Neural cell (in vitro differentiated cells): ENCODE measurements at regions not wholly inside any gene's neighbourhood (a gene's known extent, or its start where the extent isn't known, plus 50 kb on each side); places are given as distances from the start of the nearest gene placed in this dataset.

Source experiments
- H2AFZ ChIP-seq: fragments of 200-600, 300-800 bp; sonication (generic), shearing (Covaris generic); 2 replicates; pipeline ENCODE4 v1.6.0; 2014; ENCODE audit warnings: low read depth, mild to moderate bottlenecking, antibody characterized with exemption, low read length, moderate library complexity
- H3F3A ChIP-seq: fragments of 200-600 bp; shearing (Covaris generic); 2 replicates; pipeline ENCODE4 v1.6.1; 2016; ENCODE audit warnings: mild to moderate bottlenecking, moderate library complexity, mixed read lengths, antibody characterized with exemption, low read length; ENCODE audit not compliant: insufficient read depth, poor library complexity, severe bottlenecking
- H3K27ac ChIP-seq: fragments of 200-600, 300-800 bp; sonication (generic), shearing (Covaris generic); 2 replicates; pipeline ENCODE4 v1.5.1; 2014; ENCODE audit warnings: mild to moderate bottlenecking, low read length, moderate library complexity
- H3K27me3 ChIP-seq: fragments of 300-800, 200-600 bp; sonication (generic), shearing (Covaris generic); 2 replicates; pipeline ENCODE4 v1.6.0; 2014; ENCODE audit warnings: mild to moderate bottlenecking, low read depth, low read length, moderate library complexity; ENCODE audit not compliant: insufficient read depth
- H3K36me3 ChIP-seq: fragments of 300-800, 200-600 bp; sonication (generic), shearing (Covaris generic); 2 replicates; pipeline ENCODE4 v1.5.1; 2014; ENCODE audit warnings: mild to moderate bottlenecking, antibody characterized with exemption, low read length, moderate library complexity; ENCODE audit not compliant: insufficient read depth
- H3K4me2 ChIP-seq: fragments of 300-800, 200-600 bp; sonication (generic), shearing (Covaris generic); 2 replicates; pipeline ENCODE4 v1.6.0; 2014; ENCODE audit warnings: mild to moderate bottlenecking, low read length
- H3K4me3 ChIP-seq: fragments of 300-800, 200-600 bp; sonication (generic), shearing (Covaris generic); 2 replicates; pipeline ENCODE4 v1.5.1; 2014; ENCODE audit warnings: mild to moderate bottlenecking, low read length, moderate library complexity
- H3K79me2 ChIP-seq: fragments of 200-600 bp; shearing (Covaris generic); replicated peaks from 2 replicates; pipeline ENCODE4 v1.6.0; 2014; ENCODE audit warnings: mild to moderate bottlenecking, low read length, moderate library complexity; ENCODE audit not compliant: insufficient read depth
- H3K9ac ChIP-seq: fragments of 300-800, 200-600 bp; sonication (generic), shearing (Covaris generic); 2 replicates; pipeline ENCODE4 v1.6.1; 2016; ENCODE audit warnings: mild to moderate bottlenecking, low read length, mixed read lengths
- H3K9me2 ChIP-seq: fragments of 200-600 bp; shearing (Covaris generic); 2 replicates; pipeline ENCODE4 v1.6.1; 2016; ENCODE audit warnings: mild to moderate bottlenecking, low read length, mixed read lengths; ENCODE audit not compliant: insufficient read depth
- H3K9me3 ChIP-seq: fragments of 200-600, 300-800 bp; sonication (generic), shearing (Covaris generic); 2 replicates; pipeline ENCODE4 v1.6.1; 2016; ENCODE audit warnings: mild to moderate bottlenecking, mixed run types, low read length, moderate library complexity, mixed read lengths
- H4K20me1 ChIP-seq: fragments of 200-600 bp; shearing (Covaris generic); 2 replicates; pipeline ENCODE4 v1.6.1; 2016; ENCODE audit warnings: mild to moderate bottlenecking, mixed run types; ENCODE audit not compliant: insufficient read depth
- EP300 ChIP-seq: fragments of 450-650 bp; conservative IDR thresholded peaks from 2 replicates; pipeline ENCODE4 v1.6.1; 2014; ENCODE audit warnings: antibody characterized with exemption, mild to moderate bottlenecking, moderate library complexity; ENCODE audit not compliant: poor library complexity, severe bottlenecking
- EZH2 ChIP-seq: fragments of 200-600, 300-800 bp; shearing (Covaris generic), sonication (generic); IDR thresholded peaks from 2 replicates; pipeline ENCODE4 v1.6.1; 2014; ENCODE audit warnings: antibody characterized with exemption, low read length, borderline replicate concordance, mild to moderate bottlenecking; ENCODE audit not compliant: insufficient read depth, poor library complexity, severe bottlenecking
- MXI1 ChIP-seq: fragments of 450-650 bp; conservative IDR thresholded peaks from 2 replicates; pipeline ENCODE4 v1.6.1; 2014; ENCODE audit warnings: antibody characterized with exemption, mild to moderate bottlenecking; ENCODE audit not compliant: poor library complexity, severe bottlenecking
- POLR2AphosphoS5 ChIP-seq: IDR thresholded peaks from 2 replicates; pipeline ENCODE4 v1.6.1; 2012
- RAD21 ChIP-seq: fragments of 450-650 bp; conservative IDR thresholded peaks from 2 replicates; pipeline ENCODE4 v1.6.1; 2014; ENCODE audit warnings: antibody characterized with exemption, mild to moderate bottlenecking, moderate library complexity
- SMC3 ChIP-seq: fragments of 450-650 bp; conservative IDR thresholded peaks from 2 replicates; pipeline ENCODE4 v1.6.1; 2014; ENCODE audit warnings: antibody characterized with exemption, mild to moderate bottlenecking, moderate library complexity; ENCODE audit not compliant: poor library complexity
- TAF1 ChIP-seq: IDR thresholded peaks from 2 replicates; pipeline ENCODE4 v1.6.1; 2012; ENCODE audit warnings: low read depth
- TF ChIP-seq, protein P1 (sequence below): IDR thresholded peaks from 2 replicates; pipeline ENCODE4 v1.6.1; 2012; ENCODE audit warnings: borderline replicate concordance
- TF ChIP-seq, protein P2 (sequence below): fragments of 450-650 bp; IDR thresholded peaks from 2 replicates; pipeline ENCODE4 v1.5.1; 2014; ENCODE audit warnings: antibody characterized with exemption, mild to moderate bottlenecking, moderate library complexity; ENCODE audit not compliant: poor library complexity, severe bottlenecking

DNA sequence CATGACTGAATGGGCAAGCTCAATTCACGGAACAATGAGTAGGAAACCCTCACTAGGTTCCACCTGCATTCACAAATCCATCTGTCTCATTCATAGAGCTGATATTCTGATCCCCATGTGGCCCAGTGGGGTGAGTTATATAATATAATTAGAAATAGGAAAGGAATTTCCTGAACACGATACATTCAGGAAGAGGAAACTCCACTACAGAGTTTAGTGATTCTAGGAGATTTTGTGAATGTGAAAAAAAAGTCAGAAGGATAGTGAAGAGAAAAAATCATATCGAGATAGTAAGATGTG lies 471.2 kb downstream of the GASK1B start:
- Histone ChIP-seq H4K20me1 (no peaks in the 10 kb centered on the region), H3K4me3 (no peak overlapping the region), H3F3A (no peaks in the 10 kb centered on the region), H3K36me3 (no peaks in the 10 kb centered on the region), H3K79me2 (no peaks in the 10 kb centered on the region), H2AFZ (no peak overlapping the region), H3K9ac (no peak overlapping the region), H3K27ac (no peak overlapping the region), H3K9me3 (no peaks in the 10 kb centered on the region), H3K4me2 (no peak overlapping the region), H3K9me2 (no peaks in the 10 kb centered on the region), H3K27me3 (no peaks in the 10 kb centered on the region)
- TF ChIP-seq SMC3 (no peak), RAD21 (no peak), POLR2AphosphoS5 (no peak), MXI1 (no peak), TAF1 (no peak), EP300 (no peak)
- TF ChIP-seq, protein P1, sequence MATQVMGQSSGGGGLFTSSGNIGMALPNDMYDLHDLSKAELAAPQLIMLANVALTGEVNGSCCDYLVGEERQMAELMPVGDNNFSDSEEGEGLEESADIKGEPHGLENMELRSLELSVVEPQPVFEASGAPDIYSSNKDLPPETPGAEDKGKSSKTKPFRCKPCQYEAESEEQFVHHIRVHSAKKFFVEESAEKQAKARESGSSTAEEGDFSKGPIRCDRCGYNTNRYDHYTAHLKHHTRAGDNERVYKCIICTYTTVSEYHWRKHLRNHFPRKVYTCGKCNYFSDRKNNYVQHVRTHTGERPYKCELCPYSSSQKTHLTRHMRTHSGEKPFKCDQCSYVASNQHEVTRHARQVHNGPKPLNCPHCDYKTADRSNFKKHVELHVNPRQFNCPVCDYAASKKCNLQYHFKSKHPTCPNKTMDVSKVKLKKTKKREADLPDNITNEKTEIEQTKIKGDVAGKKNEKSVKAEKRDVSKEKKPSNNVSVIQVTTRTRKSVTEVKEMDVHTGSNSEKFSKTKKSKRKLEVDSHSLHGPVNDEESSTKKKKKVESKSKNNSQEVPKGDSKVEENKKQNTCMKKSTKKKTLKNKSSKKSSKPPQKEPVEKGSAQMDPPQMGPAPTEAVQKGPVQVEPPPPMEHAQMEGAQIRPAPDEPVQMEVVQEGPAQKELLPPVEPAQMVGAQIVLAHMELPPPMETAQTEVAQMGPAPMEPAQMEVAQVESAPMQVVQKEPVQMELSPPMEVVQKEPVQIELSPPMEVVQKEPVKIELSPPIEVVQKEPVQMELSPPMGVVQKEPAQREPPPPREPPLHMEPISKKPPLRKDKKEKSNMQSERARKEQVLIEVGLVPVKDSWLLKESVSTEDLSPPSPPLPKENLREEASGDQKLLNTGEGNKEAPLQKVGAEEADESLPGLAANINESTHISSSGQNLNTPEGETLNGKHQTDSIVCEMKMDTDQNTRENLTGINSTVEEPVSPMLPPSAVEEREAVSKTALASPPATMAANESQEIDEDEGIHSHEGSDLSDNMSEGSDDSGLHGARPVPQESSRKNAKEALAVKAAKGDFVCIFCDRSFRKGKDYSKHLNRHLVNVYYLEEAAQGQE: no peak

- no peak for TF ChIP-seq MXI1
- no peak for TF ChIP-seq EP300
- no peak for TF ChIP-seq TAF1
- no peak overlapping the region for H3K4me3 ChIP-seq
- no peak overlapping the region for H3K4me2 ChIP-seq
- no peaks in the 10 kb centered on the region for H3K9me2 ChIP-seq
- H3K9ac ChIP-seq: no peak overlapping the region
- no peaks in the 10 kb centered on the region for H3K9me3 ChIP-seq
- H3F3A ChIP-seq: no peaks in the 10 kb centered on the region
- no peak overlapping the region for H3K27ac ChIP-seq
- no peaks in the 10 kb centered on the region for H3K79me2 ChIP-seq
- no peaks in the 10 kb centered on the region for H4K20me1 ChIP-seq
- H3K36me3 ChIP-seq: no peaks in the 10 kb centered on the region
- no peaks in the 10 kb centered on the region for H3K27me3 ChIP-seq
- no peak overlapping the region for H2AFZ ChIP-seq
These were observed 471.7 kb downstream of the GASK1B start for GRCh38 chr4:157700898-157701694.

DNA sequence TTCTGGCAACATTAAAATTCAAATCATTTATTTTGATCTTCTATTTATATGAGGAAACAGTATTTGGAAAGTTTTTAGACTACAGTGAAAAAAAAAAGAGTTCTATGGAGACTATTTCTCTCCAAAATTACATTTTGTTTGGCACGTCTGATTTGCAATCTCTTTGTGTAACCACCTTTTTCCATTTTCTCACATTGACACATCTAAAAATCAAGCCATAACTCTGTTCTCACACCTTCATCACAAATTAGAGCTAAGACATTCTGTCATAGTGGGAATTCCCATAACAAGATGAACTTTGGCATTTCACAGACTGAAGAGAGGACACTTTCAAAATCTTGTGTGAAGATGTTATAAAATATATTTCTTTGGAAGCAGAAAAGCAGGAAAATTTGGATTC lies 468.9 kb downstream of the GRIA2 start:
- Histone ChIP-seq H3K36me3 (no peaks in the 10 kb centered on the region), H2AFZ (no peak overlapping the region), H3K9me2 (no peaks in the 10 kb centered on the region), H4K20me1 (no peaks in the 10 kb centered on the region), H3K27me3 (no peaks in the 10 kb centered on the region), H3K9ac (no peak overlapping the region), H3K79me2 (no peaks in the 10 kb centered on the region), H3K9me3 (no peaks in the 10 kb centered on the region), H3K27ac (no peak overlapping the region), H3K4me2 (no peak overlapping the region), H3K4me3 (no peak overlapping the region), H3F3A (no peaks in the 10 kb centered on the region)
- TF ChIP-seq TAF1 (no peak), SMC3 (no peak), MXI1 (no peak), EZH2 (no peak), RAD21 (no peak), POLR2AphosphoS5 (no peak), EP300 (no peak)
- TF ChIP-seq, protein P2, sequence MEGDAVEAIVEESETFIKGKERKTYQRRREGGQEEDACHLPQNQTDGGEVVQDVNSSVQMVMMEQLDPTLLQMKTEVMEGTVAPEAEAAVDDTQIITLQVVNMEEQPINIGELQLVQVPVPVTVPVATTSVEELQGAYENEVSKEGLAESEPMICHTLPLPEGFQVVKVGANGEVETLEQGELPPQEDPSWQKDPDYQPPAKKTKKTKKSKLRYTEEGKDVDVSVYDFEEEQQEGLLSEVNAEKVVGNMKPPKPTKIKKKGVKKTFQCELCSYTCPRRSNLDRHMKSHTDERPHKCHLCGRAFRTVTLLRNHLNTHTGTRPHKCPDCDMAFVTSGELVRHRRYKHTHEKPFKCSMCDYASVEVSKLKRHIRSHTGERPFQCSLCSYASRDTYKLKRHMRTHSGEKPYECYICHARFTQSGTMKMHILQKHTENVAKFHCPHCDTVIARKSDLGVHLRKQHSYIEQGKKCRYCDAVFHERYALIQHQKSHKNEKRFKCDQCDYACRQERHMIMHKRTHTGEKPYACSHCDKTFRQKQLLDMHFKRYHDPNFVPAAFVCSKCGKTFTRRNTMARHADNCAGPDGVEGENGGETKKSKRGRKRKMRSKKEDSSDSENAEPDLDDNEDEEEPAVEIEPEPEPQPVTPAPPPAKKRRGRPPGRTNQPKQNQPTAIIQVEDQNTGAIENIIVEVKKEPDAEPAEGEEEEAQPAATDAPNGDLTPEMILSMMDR: no peak
- TF ChIP-seq, protein P1: no peak
